NCI-H187 treated with DMSO at 0.1 percent for 48 hours (cell line): ENCODE measurements at regions not wholly inside any gene's neighbourhood (a gene's known extent, or its start where the extent isn't known, plus 50 kb on each side); places are given as distances from the start of the nearest gene placed in this dataset.

Experiments used
- DNase-seq: peaks from one replicate; lab custom pipeline; 2025; lab: John Stamatoyannopoulos, UW

DNA sequence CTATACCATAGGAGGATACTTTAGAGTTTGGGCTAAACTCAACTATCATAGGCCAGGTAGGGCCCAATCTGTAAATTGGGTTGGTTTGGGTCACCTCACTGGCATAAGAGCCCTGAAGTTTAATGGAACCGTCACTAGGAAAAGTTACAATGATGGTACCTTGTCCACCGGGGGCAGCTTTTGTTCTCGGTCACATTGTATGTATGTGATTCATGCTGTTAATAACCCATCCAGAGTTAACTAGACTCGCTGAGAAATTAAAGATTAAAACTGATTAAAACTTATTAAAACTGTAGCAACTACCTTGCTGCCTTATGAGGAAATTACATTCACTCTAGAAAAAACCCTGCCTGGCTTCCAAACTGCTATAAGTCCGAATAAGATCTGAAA, 145.0 kb upstream of the TMCO5A start:
- no peak for DNase-seq

DNA sequence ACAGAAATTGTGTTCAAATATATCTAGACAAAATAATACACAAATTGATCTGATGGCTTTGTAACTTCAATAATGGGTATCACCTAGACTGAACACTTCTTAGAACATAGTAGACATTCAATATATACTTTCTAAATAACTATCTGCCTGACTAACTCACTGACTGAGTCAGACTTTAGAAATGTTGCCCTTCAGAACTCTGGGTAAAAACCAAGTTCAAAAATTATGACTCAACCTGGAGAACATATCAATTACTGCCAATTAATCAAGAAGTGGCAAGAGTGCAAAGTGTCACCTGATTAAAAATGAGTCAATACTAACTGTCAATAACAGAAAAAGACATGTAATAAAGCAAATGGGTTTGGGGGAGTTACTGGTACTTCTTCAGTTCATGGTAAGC, 144.6 kb upstream of the TMCO5A start:
- DNase-seq, result no peak

DNA sequence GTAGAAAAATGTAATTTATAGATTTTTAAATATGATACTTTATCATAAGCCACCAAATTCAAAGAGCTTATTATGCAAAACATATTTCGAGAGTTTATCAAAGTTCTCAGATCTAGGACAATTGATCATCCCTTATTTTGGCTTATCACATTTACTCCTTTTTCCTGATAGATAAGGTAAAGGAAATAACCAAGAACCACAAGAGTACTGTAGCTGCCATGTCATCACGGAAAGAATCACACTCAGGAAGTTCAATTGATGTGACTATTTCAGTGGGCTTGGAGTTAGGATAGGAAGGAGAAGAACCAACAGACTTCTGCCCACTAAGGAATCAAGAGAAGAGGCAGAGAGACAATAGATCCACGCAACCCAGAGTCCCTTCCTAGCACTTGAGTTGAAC, 142.7 kb upstream of the TMCO5A start:
- DNase-seq, result no peak

DNA sequence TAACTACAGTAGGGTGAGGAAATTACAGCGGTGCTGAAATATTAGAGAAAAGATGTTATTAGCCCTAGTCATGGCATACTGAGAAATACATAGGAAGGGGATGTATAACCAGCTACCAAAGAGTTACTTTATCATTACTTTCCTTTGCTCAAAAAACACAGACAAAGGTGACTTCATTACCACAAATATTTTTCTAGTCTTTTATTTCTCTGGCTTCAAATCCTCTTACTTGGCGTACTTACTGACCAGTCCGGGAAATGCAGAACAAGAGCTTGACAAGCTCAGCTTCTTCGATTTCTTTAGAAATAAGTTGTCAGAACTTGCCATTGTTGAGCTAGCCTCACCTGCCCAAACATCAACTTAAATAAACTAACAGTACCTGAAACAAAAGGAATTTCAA, 142.1 kb upstream of the TMCO5A start:
- no peak for DNase-seq

DNA sequence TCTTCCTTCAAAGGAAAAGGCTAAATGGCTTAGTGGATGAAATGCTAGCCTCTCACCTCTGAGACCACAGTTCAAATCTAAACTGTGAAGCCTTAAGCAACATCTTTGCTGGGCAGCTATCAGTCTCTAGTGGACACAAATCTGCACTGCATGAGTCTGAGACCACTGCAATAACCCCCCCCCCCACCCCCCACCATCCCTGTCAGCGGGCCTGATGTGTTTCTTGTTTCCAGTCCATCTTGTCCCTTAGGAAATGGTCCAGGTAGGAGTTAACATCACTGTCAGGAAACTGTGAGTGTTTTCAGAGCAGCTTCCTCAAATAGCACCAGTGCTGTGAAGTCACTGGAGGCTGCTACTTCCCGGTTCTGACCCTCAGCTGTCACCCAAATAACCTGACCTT, 140.6 kb upstream of the TMCO5A start:
- no peak for DNase-seq

DNA sequence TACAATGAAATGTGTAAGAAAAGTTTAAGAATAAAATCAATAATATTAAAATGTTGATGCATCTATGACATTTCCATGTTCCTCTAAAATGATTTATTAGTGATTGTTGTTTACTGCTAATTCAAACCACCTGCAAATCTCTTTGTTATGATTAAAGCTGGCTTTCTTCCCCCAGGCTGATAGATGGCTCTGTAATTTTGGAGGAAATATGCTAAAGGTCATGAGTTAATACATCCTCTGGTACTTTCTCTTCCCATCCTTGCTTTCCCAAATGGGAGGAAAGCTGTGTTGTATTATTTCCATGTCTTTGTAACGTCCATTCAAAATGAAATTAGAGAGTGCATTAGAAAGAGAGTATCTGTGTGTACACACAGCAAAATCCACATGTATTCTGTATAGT, 139.5 kb upstream of the TMCO5A start:
- DNase-seq, result no peak

DNA sequence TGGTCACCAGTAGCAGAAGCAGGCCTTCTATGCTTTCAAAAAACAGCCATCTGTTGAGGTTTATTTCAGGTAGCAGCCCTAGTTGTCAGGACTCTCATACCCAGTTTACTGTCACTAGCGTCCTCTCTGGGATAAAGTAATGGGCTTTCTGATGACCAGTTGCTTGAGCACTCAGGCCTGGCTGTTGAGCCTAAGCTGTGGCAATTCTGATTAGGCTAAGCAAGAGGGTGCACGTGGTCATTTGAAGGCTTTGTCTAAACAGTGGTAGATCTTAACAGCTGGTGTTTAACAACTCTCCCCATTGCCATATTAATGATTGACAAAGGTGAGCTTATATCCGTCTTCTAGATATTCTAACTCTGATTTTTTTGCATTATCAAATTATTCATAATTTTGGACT, 132.9 kb upstream of the TMCO5A start:
- DNase-seq, result no peak

DNA sequence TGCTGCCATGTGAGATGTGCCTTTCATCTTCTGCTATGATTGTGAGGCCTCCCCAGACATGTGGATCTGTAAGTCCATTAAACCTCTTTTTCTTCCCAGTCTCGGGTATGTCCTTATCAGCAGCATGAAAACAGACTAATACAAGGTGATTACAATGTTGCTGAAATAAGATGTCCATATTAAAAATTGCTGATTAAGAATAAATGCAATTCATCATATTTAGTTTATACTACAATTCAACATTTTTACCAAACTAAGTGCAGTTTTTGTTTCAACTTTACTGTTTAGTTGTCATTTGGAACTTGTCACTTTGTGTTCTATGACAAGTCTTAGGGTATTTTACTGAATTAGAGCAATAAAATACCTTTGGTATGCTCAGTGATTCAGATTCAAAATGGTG, 127.6 kb upstream of the TMCO5A start:
- DNase-seq, result no peak

DNA sequence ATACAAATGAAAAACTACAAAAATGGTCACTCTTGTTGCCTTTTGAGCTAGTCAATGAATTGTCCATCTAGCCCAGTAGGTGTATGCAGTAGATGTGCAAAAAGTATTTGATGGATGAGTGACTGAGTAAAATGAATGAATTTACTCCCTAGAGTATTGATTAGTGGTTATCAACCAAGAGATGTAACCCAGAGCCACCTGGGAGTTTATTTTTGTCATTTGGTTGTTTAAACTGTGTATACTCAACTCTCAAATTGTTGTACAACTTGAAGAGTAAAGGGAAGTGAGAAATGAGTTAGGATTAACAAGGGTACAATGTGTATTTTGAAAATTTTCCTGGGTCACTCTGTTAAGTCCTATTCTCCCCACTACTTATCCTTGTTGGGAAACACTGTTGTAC, 124.1 kb upstream of the TMCO5A start:
- DNase-seq, result no peak

DNA sequence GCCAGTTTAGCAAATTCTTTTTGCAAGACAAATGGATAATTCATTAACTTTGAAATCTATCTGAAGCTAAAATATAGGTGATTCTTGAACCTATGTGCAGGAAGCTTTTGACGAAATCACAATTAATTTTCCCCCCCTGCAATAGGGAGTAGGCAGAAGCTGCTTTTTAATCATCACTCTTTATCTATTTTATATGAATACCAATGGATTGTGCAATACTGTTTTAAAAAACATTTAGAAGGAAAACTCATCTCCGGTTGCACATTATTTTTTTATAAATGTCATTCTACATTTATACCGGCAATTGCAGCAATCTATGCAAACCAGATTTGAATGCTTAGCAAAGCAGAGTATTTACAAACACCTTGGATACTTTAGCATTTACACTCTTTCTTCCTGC, 121.1 kb upstream of the TMCO5A start:
- DNase-seq, result no peak

DNA sequence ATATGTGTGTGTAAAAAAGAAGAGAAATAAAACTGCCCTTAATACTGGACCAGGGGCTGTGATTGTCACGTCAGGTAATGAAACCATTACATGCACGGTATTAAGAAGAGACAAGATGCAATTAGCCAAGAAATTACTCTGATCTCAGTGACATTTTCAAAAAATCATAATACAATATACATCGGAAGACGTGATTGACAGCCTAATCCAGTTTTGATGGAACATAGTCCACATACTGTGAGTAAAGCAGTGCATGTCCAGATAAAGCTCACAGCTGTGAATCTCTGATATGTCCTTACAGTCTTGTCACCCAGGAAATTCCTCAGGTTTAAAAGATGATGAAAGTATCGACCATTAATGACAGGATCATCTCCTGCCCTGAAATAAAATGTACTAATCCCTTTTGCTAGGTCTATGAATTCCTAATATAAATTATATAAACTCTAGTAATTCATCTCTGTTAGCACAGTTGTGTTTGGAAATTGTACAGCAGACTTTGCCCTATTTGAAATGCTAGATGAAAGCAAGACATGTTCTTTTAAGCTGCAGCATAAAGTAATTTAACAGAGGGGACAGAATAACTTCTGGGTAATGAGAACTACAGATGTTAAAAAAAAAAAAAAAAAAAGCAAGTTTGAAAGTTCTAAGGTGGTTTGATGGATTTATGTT, 119.5 kb upstream of the TMCO5A start:
- DNase-seq, result no peak

DNA sequence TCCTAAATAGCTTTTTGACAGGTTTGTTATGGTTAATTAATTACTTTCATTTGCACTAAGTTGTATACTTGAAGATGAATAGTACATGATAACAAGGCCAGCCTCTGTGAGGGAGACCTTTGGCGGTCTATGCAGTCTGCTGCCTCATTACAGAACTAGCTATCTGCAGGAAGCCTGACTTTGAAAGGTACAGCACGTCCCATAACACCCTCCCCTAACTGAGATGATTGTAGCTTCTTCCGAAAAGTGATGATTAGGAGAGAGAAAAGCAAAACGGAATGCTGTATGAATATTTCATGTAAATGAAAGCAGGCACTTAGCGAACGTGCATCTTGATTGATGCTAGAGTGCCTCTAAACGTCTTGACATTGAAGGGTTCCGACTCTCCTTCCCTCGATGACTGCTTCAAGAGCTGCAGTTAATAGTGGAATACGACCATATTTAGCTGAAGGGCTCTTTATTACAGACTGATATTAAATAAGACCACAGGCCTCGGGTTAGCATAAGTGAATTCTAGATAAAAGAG, 116.2 kb upstream of the TMCO5A start:
- DNase-seq, result no peak

DNA sequence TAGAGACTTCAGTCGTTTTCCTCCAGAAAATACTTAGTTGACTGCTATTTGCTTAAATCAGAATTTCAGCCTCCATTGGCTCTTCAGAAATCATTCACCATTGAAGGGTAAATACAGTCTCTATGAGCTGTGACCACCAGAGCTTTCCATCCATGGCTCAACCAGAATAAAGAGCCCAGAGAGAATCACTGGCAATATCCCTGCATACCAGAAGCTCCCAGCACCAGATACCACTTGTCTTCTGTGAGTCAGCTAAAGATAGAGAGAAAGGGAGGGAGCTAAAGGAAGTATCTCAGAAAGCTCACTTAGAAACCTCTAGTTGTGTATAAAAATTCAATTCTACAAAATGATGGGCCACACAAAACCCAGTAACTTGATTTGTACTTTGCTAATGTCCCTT, 115.2 kb upstream of the TMCO5A start:
- no peak for DNase-seq

DNA sequence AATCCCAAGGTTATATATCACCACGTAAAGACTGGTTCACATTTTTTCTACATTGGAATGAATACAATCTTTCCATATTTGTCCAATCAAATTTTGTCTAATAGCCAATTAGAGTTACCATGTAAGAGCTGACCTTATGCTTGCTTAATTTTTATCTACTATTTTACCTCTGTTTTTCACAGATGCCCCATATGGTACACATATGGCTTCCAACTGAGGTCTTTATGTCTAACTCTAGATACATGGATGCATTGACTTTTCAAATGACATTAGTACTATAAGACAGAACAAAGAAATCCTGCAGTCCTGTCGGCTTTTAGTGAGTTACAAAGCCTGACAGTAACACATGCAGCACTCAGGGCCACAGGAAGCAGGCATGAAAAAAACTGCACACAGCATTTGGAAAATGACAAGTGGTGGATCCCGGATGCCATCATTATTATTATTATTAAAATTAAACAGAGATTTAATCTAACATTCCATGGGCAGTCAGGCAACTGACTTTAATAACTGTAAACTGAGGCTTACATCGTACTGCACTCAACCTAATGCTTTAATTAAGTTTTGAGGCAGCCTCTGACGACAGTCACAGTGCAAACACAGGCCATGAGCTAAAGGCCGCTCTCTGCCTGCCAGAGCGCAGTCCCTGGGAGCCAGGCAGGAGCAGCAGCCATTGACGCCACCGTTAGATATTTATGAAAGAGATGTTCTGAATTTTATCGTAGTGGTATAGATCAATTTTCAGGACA, 113.9 kb upstream of the TMCO5A start:
- no peak for DNase-seq

DNA sequence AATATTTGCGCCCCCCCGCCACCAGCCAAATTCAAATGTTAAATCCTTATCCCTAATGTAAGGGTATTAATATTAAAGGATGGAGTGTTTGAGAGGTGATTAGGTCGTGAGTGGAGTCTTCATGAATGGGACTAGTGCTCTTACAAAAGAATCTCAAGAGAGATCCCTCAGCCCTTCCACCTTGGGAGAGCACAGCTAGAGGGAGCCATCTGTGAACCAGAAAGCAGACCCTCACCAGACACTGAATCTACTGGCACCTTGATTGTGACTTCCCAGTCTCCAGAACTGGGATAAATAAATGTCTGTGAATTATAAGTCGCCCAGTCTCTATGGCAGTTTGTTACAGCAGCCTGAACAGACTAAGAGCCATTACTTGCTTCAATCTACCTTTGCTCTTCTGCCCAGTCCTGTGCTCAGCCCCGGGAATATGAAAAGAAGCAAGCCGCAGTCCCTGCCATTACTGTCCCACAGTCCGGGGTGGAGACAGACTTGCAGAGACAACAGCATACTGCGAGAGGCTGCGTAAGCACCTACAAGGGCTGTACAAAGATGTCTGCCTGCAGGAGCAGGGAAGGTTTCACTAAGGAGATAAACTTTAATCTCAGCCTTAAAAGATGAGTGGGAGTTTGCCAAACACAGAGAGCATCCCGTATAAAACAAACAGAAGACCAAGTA, 110.7 kb upstream of the TMCO5A start:
- no peak for DNase-seq

DNA sequence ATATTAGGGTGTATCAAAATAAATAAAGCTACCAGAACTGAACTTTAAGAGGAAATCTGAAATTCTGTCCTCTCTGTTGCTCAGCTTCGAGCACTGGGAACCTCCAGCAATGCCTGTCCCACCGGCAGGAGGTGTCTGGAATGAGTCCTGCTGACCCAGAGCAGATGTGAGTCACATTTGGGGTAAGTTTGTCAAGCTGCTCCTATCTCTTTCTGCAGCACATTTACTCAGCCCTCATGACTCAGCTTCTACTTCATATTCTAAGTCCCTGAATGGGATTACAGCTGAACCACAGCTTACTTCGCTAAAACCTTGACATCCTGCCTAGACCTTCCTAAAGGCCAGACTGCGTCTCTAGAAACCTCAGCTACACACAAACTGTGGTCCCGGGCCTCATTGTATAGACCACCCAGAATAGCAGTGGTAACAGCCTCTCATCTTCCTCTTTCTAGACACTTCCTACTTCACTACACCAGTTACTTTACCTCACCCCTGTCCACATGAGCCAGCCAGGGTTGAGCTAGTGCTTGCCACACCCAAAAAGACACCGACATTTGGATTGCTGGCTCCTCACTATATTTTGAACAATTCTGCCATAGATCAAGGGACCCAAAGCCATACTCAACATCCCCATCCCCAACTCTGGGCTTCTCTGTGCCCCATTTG, 109.6 kb upstream of the TMCO5A start:
- DNase-seq, result no peak

DNA sequence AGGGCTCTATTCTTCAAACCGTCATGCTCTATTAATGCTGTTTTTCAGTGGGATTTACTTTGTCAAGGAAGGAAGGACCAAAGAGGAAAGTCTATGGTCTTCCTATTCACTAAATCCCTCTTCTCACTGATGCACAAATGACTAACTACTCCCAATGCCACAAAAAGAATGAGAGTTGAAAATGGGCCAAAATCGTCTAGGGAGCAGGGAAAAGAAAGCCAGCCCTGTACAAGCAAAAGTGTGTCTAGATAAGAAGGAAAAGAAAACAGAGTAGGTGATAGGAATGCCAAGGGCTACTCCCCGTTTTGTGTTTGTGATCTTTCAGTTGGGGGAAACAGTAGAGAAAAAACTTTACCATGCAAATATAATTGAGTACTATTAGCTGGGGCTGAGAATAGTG, 97.2 kb upstream of the TMCO5A start:
- no peak for DNase-seq

DNA sequence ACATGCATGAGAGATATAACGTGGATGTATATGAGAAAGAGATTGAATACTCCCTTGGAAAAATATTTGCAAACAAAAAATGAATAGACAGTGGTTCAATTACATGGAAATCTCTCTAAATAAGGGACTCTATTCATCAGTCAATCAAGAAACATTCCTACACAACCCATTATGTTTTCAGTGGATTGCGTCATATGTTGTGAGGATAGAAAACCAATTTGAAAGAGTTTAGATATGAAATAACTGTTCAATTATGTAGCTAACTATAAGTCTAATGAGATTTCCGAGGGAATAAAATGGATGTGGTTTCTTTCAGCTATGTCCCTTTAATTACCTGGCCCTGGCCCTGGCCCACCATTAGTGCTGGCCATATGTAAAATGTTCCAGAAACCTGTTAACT, 86.7 kb upstream of the TMCO5A start:
- DNase-seq, result no peak

DNA sequence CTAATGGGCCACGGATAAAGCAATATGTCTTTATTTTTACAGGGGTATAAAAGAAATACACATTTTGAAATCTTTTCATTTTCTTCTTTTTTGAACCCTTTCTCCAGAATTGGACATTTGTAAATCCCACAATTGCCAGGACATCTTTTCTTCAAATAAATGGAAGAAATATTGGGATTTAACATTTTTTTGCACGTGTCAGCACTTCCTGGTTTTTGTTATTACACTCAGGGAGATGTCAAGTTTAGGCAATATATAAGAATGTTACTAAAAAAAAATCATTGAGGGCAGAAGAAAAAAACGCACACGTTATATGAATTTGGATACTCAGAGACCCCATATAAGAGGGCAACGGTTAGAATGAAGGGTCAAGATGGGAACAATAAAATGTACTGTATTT, 78.3 kb upstream of the TMCO5A start:
- DNase-seq, result no peak

DNA sequence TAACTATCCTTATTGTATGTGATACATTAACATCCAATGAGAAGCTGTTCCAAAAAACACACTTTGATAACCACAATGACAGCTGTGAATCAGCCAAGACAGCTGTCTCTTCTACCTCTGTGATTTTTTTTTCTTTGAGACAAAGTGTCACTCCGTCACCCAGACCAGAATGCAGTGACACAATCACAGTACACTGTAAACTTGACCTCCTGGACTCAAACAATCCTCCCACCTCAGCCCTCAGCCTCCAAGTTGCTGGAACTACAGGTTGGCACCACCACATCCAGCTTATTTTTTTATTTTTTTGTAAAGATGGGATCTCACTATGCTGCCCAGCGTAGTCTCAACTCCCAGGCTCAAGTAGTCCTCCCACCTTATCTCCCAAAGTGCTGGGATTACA, 73.5 kb upstream of the TMCO5A start:
- no peak for DNase-seq

DNA sequence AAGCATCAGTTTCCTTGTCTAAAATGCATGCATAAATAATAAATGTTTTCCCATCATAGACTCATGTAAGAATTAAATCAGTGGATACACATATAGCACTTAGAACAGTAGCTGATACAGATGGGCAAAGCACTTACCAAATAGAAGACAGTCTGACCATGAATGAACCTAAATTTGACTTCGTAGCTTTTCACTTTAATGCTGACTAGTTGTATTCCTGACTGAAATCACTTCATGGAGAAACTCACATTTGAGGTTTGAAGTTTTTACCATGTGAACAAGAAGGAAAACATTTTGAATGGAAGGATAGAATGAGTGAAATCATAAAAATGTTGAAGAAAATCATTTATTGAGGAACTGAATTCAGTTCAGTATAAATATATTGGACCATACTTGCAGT, 68.8 kb upstream of the TMCO5A start:
- DNase-seq, result no peak

DNA sequence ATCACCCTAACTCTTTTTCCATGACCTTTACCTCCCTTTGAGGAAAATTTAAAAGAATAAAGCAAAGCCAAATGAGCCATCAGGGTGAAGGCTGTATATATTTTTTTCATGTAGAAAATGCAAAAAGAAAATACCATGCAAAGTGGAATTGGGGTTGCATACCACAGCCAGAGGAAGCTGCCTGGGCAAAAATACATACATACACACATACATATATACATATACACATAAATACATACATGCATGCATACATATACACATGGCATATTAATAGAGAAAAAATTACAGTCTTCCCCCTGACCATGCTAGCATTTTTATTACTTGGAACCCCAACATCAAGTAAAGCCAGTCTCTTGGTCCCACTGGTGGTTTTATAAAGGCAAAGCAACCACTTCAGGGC, 63.7 kb upstream of the TMCO5A start:
- no peak for DNase-seq

DNA sequence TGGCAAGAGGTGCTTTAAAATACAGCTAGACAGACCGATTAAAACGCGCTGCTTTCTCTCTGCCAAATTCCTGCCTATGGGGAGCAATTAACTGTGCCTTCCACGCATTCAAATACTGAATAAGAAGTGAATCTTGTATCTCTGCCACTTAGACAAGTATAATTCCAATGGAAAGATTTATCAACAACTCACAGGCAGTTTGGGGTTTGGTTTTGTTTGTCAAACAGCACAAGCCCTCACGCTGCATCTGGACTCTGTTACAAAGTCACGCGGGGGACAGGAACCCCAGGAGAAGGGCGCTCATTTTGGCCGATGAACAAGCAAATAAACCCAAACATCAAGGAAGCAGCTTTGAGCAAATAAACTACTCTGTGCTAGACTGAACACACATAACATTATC, 61.8 kb upstream of the TMCO5A start:
- DNase-seq, result no peak
